NCI-H1105 treated with DMSO at 0.1 percent for 48 hours (cell line): ENCODE measurements at regions not wholly inside any gene's neighbourhood (a gene's known extent, or its start where the extent isn't known, plus 50 kb on each side); places are given as distances from the start of the nearest gene placed in this dataset.
"Not testable (repeated sequence)": the region's sequence is repeated elsewhere in the genome, so short reads cannot be mapped to it uniquely, and the experiment has no call there.

Experiments used
- DNase-seq: peaks from one replicate; lab custom pipeline; 2025; lab: John Stamatoyannopoulos, UW

- no peak for DNase-seq
These were observed 654.1 kb upstream of the MARCKS start for GRCh38 chr6:113202852-113203714.

GRCh38 chr6:113203715-113204110 is 653.4 kb upstream of the MARCKS start:
- DNase-seq: no peak

GRCh38 chr6:113205553-113205952 is 651.6 kb upstream of the MARCKS start:
- DNase-seq: no peak

GRCh38 chr6:113208726-113209125 is 648.4 kb upstream of the MARCKS start:
- no peak for DNase-seq

- no peak for DNase-seq
These were observed 647.8 kb upstream of the MARCKS start for GRCh38 chr6:113209315-113209714.

- DNase-seq: no peak
These were observed 646.0 kb upstream of the MARCKS start for GRCh38 chr6:113211170-113211569.

GRCh38 chr6:113219783-113220182 is 637.4 kb upstream of the MARCKS start:
- no peak for DNase-seq

GRCh38 chr6:113220832-113221231 is 636.3 kb upstream of the MARCKS start:
- no peak for DNase-seq

- no peak for DNase-seq
These were observed 635.3 kb upstream of the MARCKS start for GRCh38 chr6:113221850-113222249.

GRCh38 chr6:113246186-113246585 is 611.0 kb upstream of the MARCKS start:
- DNase-seq: no peak

GRCh38 chr6:113248532-113248931 is 608.6 kb upstream of the MARCKS start:
- DNase-seq: no peak

GRCh38 chr6:113254194-113254593 is 603.0 kb upstream of the MARCKS start:
- DNase-seq: not testable (repeated sequence)

- no peak for DNase-seq
These were observed 598.4 kb upstream of the MARCKS start for GRCh38 chr6:113258771-113259170.

GRCh38 chr6:113271437-113271836 is 585.7 kb upstream of the MARCKS start:
- no peak for DNase-seq

GRCh38 chr6:113276601-113277000 is 580.5 kb upstream of the MARCKS start:
- no peak for DNase-seq

- DNase-seq: no peak
These were observed 580.0 kb upstream of the MARCKS start for GRCh38 chr6:113277111-113277510.

GRCh38 chr6:113281014-113281413 is 576.1 kb upstream of the MARCKS start:
- DNase-seq: no peak

- no peak for DNase-seq
These were observed 575.7 kb upstream of the MARCKS start for GRCh38 chr6:113281431-113281830.

GRCh38 chr6:113287396-113287795 is 569.7 kb upstream of the MARCKS start:
- no peak for DNase-seq

- DNase-seq: no peak
These were observed 568.7 kb upstream of the MARCKS start for GRCh38 chr6:113288409-113288808.

- DNase-seq: no peak
These were observed 568.0 kb upstream of the MARCKS start for GRCh38 chr6:113289166-113289565.

- no peak for DNase-seq
These were observed 566.5 kb upstream of the MARCKS start for GRCh38 chr6:113290684-113291083.

- DNase-seq: no peak
These were observed 565.2 kb upstream of the MARCKS start for GRCh38 chr6:113291751-113292445.
